Liver (tissue), 8 donors: ENCODE measurements at regions not wholly inside any gene's neighbourhood (a gene's known extent, or its start where the extent isn't known, plus 50 kb on each side); places are given as distances from the start of the nearest gene placed in this dataset.

Experiments
- DNase-seq: peaks from one replicate; pipeline ENCODE4 v3.0.0-alpha.2; 2017; ENCODE audit warnings: low spot score
- H3K27ac ChIP-seq, 2 donors: one replicate each; pipeline ENCODE4 v1.7.0; 2013; ENCODE audit warnings: inconsistent platforms in 2 of 2, low read length in 2 of 2, control low read depth in 1 of 2, low read depth in 1 of 2, mild to moderate bottlenecking in 1 of 2
- H3K27me3 ChIP-seq, 4 donors: one replicate each; pipeline versions ENCODE4 v1.6.1 to v1.7.0; 2013; ENCODE audit warnings: low read length in 3 of 4, inconsistent platforms in 1 of 4, mild to moderate bottlenecking in 1 of 4, moderate library complexity in 1 of 4; ENCODE audit not compliant: control insufficient read depth in 4 of 4, insufficient read depth in 4 of 4
- H3K36me3 ChIP-seq, 4 donors: one replicate each; pipeline versions ENCODE4 v1.6.1 to v1.7.0; 2013; ENCODE audit warnings: low read length in 3 of 4, mild to moderate bottlenecking in 3 of 4, low read depth in 1 of 4, moderate library complexity in 1 of 4; ENCODE audit not compliant: control insufficient read depth in 4 of 4, insufficient read depth in 3 of 4
- H3K4me1 ChIP-seq, 4 donors: one replicate each; pipeline versions ENCODE4 v1.6.1 to v1.7.0; 2013; ENCODE audit warnings: low read length in 3 of 4, mild to moderate bottlenecking in 3 of 4, moderate library complexity in 1 of 4; ENCODE audit not compliant: control insufficient read depth in 4 of 4, insufficient read depth in 4 of 4
- H3K4me3 ChIP-seq, 3 donors: one replicate each; pipeline versions ENCODE4 v1.6.1 to v1.7.0; 2013; ENCODE audit warnings: low read length in 3 of 3, control low read depth in 1 of 3, low read depth in 1 of 3, mild to moderate bottlenecking in 1 of 3
- H3K9ac ChIP-seq, 2 donors: one replicate each; pipeline ENCODE4 v1.7.0; 2013; ENCODE audit warnings: low read length in 2 of 2, mild to moderate bottlenecking in 2 of 2, moderate library complexity in 2 of 2, control low read depth in 1 of 2, low read depth in 1 of 2
- H3K9me3 ChIP-seq, 4 donors: one replicate each; pipeline versions ENCODE4 v1.6.1 to v1.7.0; 2013; ENCODE audit warnings: low read length in 3 of 4; ENCODE audit not compliant: control insufficient read depth in 4 of 4
- ATF3 ChIP-seq: IDR thresholded peaks from 2 replicates; pipeline ENCODE4 v1.6.1; 2016; ENCODE audit warnings: antibody characterized with exemption
- CTCF ChIP-seq: fragments of 150-350 bp; IDR thresholded peaks from 2 replicates; pipeline ENCODE4 v1.5.1; 2017; ENCODE audit warnings: improper control_type of control experiment, low read depth, low read length; ENCODE audit not compliant: missing input control
- EGR1 ChIP-seq, 2 donors: IDR thresholded peaks; 2 replicates each; pipeline ENCODE4 v1.6.1; 2016 to 2018; ENCODE audit warnings: antibody characterized with exemption in 2 of 2, low read depth in 2 of 2
- GABPA ChIP-seq, 2 donors: IDR thresholded peaks in 1 of 2; conservative IDR thresholded peaks in 1 of 2; 2 replicates each; pipeline ENCODE4 v1.6.1; 2016; ENCODE audit warnings: antibody characterized with exemption in 2 of 2, mild to moderate bottlenecking in 1 of 2, moderate library complexity in 1 of 2
- HNF4A ChIP-seq, 2 donors: conservative IDR thresholded peaks; 2 replicates each; pipeline ENCODE4 v1.6.1; 2016; ENCODE audit warnings: antibody characterized with exemption in 2 of 2, mild to moderate bottlenecking in 2 of 2
- HNF4G ChIP-seq: IDR thresholded peaks from 2 replicates; pipeline ENCODE4 v1.6.1; 2016; ENCODE audit warnings: antibody characterized with exemption
- JUND ChIP-seq, 2 donors: IDR thresholded peaks; 2 replicates each; pipeline ENCODE4 v1.6.1; 2016; ENCODE audit warnings: antibody characterized with exemption in 2 of 2
- MAX ChIP-seq: IDR thresholded peaks from 2 replicates; pipeline ENCODE4 v1.6.1; 2016; ENCODE audit warnings: antibody characterized with exemption
- NR2F2 ChIP-seq: IDR thresholded peaks from 2 replicates; pipeline ENCODE4 v1.6.1; 2016; ENCODE audit warnings: antibody characterized with exemption
- RAD21 ChIP-seq, 2 donors: IDR thresholded peaks; 2 replicates each; pipeline ENCODE4 v1.6.1; 2016; ENCODE audit warnings: antibody characterized with exemption in 2 of 2, mild to moderate bottlenecking in 2 of 2
- REST ChIP-seq: IDR thresholded peaks from 2 replicates; pipeline ENCODE4 v1.6.1; 2016; ENCODE audit warnings: antibody characterized with exemption, mild to moderate bottlenecking
- RXRA ChIP-seq, 2 donors: IDR thresholded peaks; 2 replicates each; pipeline ENCODE4 v1.6.1; 2017 to 2018; ENCODE audit warnings: antibody characterized with exemption in 2 of 2, mild to moderate bottlenecking in 1 of 2
- SP1 ChIP-seq: IDR thresholded peaks from 2 replicates; pipeline ENCODE4 v1.6.1; 2018; ENCODE audit warnings: antibody characterized with exemption, mild to moderate bottlenecking
- TAF1 ChIP-seq: conservative IDR thresholded peaks from 2 replicates; pipeline ENCODE4 v1.6.1; 2016; ENCODE audit warnings: antibody characterized with exemption, mild to moderate bottlenecking
- YY1 ChIP-seq: IDR thresholded peaks from 2 replicates; pipeline ENCODE4 v1.6.1; 2016; ENCODE audit warnings: antibody characterized with exemption, mild to moderate bottlenecking
- WGBS: extraction: QIAGEN DNeasy Blood & Tissue Kit; methylation state at CpG from one replicate; pipeline ENCODE4 v1.1.7; 2013; 5-methylcytosine and 5-hydroxymethylcytosine counted together
- TF ChIP-seq, protein P1 (sequence below): IDR thresholded peaks from 2 replicates; pipeline ENCODE4 v1.6.1; 2016; ENCODE audit warnings: antibody characterized with exemption
- donor health status: healthy.
- donor health status: healthy.
- donor health status: healthy.
- donor health status: healthy.
- donor health status: healthy.

GRCh38 chr15:66849393-66849745, 147.3 kb downstream of the SMAD6 start:
- H3K27ac ChIP-seq, result no peak overlapping the region
- no peak for TF ChIP-seq GABPA (IDR thresholded peaks at IDR 0.05 in 1 of 2, conservative IDR thresholded peaks at IDR 0.05 in 1 of 2)
- no peak for TF ChIP-seq REST
- no peak for TF ChIP-seq HNF4G

GRCh38 chr15:66849746-66850077, 147.7 kb downstream of the SMAD6 start:
- no peak for DNase-seq
- 78% methylated on average over 4 of the region's 4 CpGs for WGBS
- Histone ChIP-seq H3K9ac (no peak overlapping the region), H3K27ac (no peak overlapping the region), H3K4me3 (no peak overlapping the region), H3K27me3 (no peaks in the 10 kb centered on the region), H3K36me3 (no peaks in the 10 kb centered on the region), H3K4me1 (peaks cover 1 to 9% (median 2%) of the 10 kb centered on the region in 4 donors), H3K9me3 (no peaks in the 10 kb centered on the region)
- TF ChIP-seq NR2F2 (no peak), CTCF (no peak), TAF1 (no peak), EGR1 (IDR thresholded peaks at IDR 0.05; ENCODE audit: low read depth in 2 of 2) (no peak), HNF4G (no peak), SP1 (no peak), HNF4A (conservative IDR thresholded peaks at IDR 0.05) (no peak), RXRA (IDR thresholded peaks at IDR 0.05) (no peak), RAD21 (IDR thresholded peaks at IDR 0.05) (no peak), REST (no peak), JUND (IDR thresholded peaks at IDR 0.05) (no peak), MAX (no peak), YY1 (no peak), ATF3 (no peak), GABPA (IDR thresholded peaks at IDR 0.05 in 1 of 2, conservative IDR thresholded peaks at IDR 0.05 in 1 of 2) (no peak)
- TF ChIP-seq, protein P1, sequence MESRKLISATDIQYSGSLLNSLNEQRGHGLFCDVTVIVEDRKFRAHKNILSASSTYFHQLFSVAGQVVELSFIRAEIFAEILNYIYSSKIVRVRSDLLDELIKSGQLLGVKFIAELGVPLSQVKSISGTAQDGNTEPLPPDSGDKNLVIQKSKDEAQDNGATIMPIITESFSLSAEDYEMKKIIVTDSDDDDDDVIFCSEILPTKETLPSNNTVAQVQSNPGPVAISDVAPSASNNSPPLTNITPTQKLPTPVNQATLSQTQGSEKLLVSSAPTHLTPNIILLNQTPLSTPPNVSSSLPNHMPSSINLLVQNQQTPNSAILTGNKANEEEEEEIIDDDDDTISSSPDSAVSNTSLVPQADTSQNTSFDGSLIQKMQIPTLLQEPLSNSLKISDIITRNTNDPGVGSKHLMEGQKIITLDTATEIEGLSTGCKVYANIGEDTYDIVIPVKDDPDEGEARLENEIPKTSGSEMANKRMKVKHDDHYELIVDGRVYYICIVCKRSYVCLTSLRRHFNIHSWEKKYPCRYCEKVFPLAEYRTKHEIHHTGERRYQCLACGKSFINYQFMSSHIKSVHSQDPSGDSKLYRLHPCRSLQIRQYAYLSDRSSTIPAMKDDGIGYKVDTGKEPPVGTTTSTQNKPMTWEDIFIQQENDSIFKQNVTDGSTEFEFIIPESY, result no peak

More at GRCh38 chr15:66849393-66849745, 147.3 kb downstream of the SMAD6 start:
- Histone ChIP-seq H3K27me3 (no peaks in the 10 kb centered on the region), H3K9ac (no peak overlapping the region), H3K9me3 (no peaks in the 10 kb centered on the region), H3K4me3 (no peak overlapping the region), H3K4me1 (peaks cover 1 to 9% (median 2%) of the 10 kb centered on the region in 4 donors), H3K36me3 (no peaks in the 10 kb centered on the region)
- no peak for DNase-seq
- whole genome bisulfite sequencing, result 94% methylated on average over 3 of the region's 3 CpGs
